ENCODE measurements at regions not wholly inside any gene's neighbourhood (a gene's known extent, or its start where the extent isn't known, plus 50 kb on each side); places are given as distances from the start of the nearest gene placed in this dataset.
"Not testable (repeated sequence)": the region's sequence is repeated elsewhere in the genome, so short reads cannot be mapped to it uniquely, and the experiment has no call there.

GRCh38 chr7:138317044-138317596 is 142.9 kb upstream of the TRIM24 start:
- no peak for DNase-seq

GRCh38 chr7:138324941-138325340 is 135.1 kb upstream of the TRIM24 start:
- DNase-seq = no peak

GRCh38 chr7:138325434-138325833 is 134.6 kb upstream of the TRIM24 start:
- DNase-seq = no peak

GRCh38 chr7:138328215-138328614 is 131.8 kb upstream of the TRIM24 start:
- DNase-seq = no peak

- DNase-seq = not testable (repeated sequence)
Measured at GRCh38 chr7:138332850-138333249, 127.2 kb upstream of the TRIM24 start.

- DNase-seq = no peak
Measured at GRCh38 chr7:138338361-138338760, 121.7 kb upstream of the TRIM24 start.

GRCh38 chr7:138339229-138339628 is 120.8 kb upstream of the TRIM24 start:
- not testable (repeated sequence) for DNase-seq

- DNase-seq = no peak
Measured at GRCh38 chr7:138342990-138343389, 117.1 kb upstream of the TRIM24 start.

- DNase-seq = no peak
Measured at GRCh38 chr7:138345567-138345966, 114.5 kb upstream of the TRIM24 start.

GRCh38 chr7:138346975-138347374 is 113.1 kb upstream of the TRIM24 start:
- DNase-seq = no peak

- DNase-seq = no peak
Measured at GRCh38 chr7:138349841-138350700, 110.0 kb upstream of the TRIM24 start.

GRCh38 chr7:138350701-138351357 is 109.2 kb upstream of the TRIM24 start:
- DNase-seq = no peak

GRCh38 chr7:138352570-138353461 is 107.2 kb upstream of the TRIM24 start:
- DNase-seq = no peak

- no peak for DNase-seq
Measured at GRCh38 chr7:138354066-138354465, 106.0 kb upstream of the TRIM24 start.

- DNase-seq = no peak
Measured at GRCh38 chr7:138355254-138355653, 104.8 kb upstream of the TRIM24 start.

GRCh38 chr7:138358850-138359341 is 101.2 kb upstream of the TRIM24 start:
- no peak for DNase-seq

- no peak for DNase-seq
Measured at GRCh38 chr7:138359870-138360559, 100.0 kb upstream of the TRIM24 start.

- no peak for DNase-seq
Measured at GRCh38 chr7:138363721-138364120, 96.3 kb upstream of the TRIM24 start.

- not testable (repeated sequence) for DNase-seq
Measured at GRCh38 chr7:138366137-138366536, 93.9 kb upstream of the TRIM24 start.

GRCh38 chr7:138366676-138367075 is 93.4 kb upstream of the TRIM24 start:
- not testable (repeated sequence) for DNase-seq

GRCh38 chr7:138369797-138370196 is 90.3 kb upstream of the TRIM24 start:
- DNase-seq = no peak

- DNase-seq = no peak
Measured at GRCh38 chr7:138370956-138371355, 89.1 kb upstream of the TRIM24 start.
